ENCODE measurements at regions not wholly inside any gene's neighbourhood (a gene's known extent, or its start where the extent isn't known, plus 50 kb on each side); places are given as distances from the start of the nearest gene placed in this dataset.

- DNase-seq (ENCODE audit: low spot score), result no peak
- no peak for TF ChIP-seq CTCF (IDR thresholded peaks at IDR 0.05; ENCODE audit: extremely low read depth, missing control alignments)
Observed at GRCh38 chr12:123071857-123072256, 79.0 kb downstream of the PITPNM2 start.

- no peak for DNase-seq (ENCODE audit: low spot score)
- TF ChIP-seq CTCF (IDR thresholded peaks at IDR 0.05; ENCODE audit: extremely low read depth, missing control alignments), result no peak
Observed at GRCh38 chr12:123071099-123071800, 79.6 kb downstream of the PITPNM2 start.

DNA sequence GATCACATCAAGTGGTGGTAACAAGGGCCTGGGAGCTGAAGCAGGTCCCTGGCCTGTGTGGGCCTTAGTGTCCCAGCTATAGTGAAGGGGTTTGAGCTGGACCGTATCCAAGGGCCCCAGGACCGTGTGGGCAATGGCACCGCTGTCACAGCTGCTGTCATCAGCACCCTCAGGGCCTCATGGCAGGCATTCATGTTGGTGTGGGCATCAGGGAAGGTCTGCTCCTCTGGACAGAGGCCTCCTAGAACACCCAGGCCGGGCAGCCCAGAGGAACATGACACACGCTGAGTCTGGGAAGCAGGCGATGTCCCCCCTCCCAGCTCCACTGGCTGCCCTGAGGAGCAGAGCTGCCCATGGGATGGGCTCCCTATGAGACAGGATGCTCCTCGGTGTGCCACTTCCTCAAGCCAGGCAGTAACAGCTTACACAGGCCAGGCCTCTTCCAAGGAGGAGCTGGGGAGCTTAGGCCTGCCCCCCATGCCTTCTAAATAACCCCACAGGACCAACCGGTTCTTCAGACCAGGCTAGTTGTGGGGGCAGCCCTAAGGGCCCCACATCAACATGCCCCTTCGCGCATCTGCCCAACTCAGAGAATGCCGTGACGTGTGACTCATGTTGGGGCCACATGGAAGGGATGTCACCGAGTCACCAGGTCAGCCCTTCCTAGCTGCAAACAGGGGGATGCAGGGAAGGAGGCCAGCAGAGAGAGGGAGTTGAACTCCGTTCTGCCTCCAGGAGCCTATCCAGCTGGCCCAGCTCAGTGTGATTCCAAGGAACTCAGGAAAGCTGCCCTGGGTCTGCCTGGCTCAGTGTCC, 80.4 kb downstream of the PITPNM2 start:
- TF ChIP-seq CTCF (IDR thresholded peaks at IDR 0.05; ENCODE audit: extremely low read depth, missing control alignments), result no peak
- no peak for DNase-seq (ENCODE audit: low spot score)

- no peak for TF ChIP-seq CTCF (IDR thresholded peaks at IDR 0.05; ENCODE audit: extremely low read depth, missing control alignments)
Observed at GRCh38 chr12:123069436-123070266, 81.2 kb downstream of the PITPNM2 start.

DNA sequence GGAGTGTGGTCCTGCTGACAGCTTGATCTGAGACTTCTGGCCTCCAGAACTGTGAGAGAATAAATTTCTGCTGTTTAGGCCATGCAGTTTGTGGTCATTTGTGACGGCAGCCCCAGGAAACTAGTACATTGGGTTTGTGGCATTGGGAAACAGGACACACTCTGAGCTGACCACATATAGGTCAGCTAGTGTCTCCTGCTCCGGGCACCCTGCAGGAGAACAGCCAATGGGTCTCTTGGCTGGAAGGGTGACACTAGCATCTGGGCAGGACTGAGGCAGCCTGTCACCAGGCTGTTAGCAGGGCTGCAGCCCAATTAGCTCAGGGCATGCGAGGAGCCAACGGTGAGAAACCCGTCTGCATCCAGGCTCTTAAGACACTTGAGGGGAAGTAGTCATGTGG, 83.2 kb downstream of the PITPNM2 start:
- DNase-seq (ENCODE audit: low spot score), result no peak
- TF ChIP-seq CTCF (IDR thresholded peaks at IDR 0.05; ENCODE audit: extremely low read depth, missing control alignments), result no peak

More at GRCh38 chr12:123069436-123070266, 81.2 kb downstream of the PITPNM2 start:
- DNase-seq (ENCODE audit: low spot score), result no peak

DNA sequence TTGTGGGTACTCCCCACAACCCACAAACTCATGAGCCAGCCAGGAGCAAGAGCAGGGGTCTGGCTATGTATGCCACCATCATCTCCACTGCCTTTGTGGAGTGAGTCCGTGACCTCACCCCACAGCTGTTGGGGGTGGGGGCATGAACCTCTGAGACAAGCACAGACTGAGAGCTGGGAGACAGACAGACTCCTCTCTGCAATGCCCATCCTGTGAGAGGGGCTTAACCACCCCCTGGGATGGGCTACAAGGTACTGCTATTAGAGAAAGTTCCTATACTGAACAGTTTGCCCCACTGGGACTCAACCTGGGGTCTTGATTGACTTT, 84.5 kb downstream of the PITPNM2 start:
- no peak for TF ChIP-seq CTCF (IDR thresholded peaks at IDR 0.05; ENCODE audit: extremely low read depth, missing control alignments)

More for the DNA sequence above, 84.5 kb downstream of the PITPNM2 start:
- no peak for DNase-seq (ENCODE audit: low spot score)

Data from GM20000 (cell line).